WTC11 (cell line): ENCODE measurements at regions not wholly inside any gene's neighbourhood (a gene's known extent, or its start where the extent isn't known, plus 50 kb on each side); places are given as distances from the start of the nearest gene placed in this dataset.

Experiments
- ZNF138 ChIP-seq: sonication (generic); formaldehyde crosslinking; conservative IDR thresholded peaks from 2 replicates; pipeline ENCODE4 v1.8.1; 2022; ENCODE audit warnings: mild to moderate bottlenecking, moderate library complexity, missing genetic modification reagents
- TF ChIP-seq, protein P1 (sequence below): fragments of 200-600 bp; IDR thresholded peaks from 2 replicates; pipeline ENCODE4 v1.8.0; 2022; ENCODE audit warnings: antibody characterized with exemption

GRCh38 chr1:4212796-4213195 is 312.7 kb upstream of the C1orf174 start:
- TF ChIP-seq, protein P1, sequence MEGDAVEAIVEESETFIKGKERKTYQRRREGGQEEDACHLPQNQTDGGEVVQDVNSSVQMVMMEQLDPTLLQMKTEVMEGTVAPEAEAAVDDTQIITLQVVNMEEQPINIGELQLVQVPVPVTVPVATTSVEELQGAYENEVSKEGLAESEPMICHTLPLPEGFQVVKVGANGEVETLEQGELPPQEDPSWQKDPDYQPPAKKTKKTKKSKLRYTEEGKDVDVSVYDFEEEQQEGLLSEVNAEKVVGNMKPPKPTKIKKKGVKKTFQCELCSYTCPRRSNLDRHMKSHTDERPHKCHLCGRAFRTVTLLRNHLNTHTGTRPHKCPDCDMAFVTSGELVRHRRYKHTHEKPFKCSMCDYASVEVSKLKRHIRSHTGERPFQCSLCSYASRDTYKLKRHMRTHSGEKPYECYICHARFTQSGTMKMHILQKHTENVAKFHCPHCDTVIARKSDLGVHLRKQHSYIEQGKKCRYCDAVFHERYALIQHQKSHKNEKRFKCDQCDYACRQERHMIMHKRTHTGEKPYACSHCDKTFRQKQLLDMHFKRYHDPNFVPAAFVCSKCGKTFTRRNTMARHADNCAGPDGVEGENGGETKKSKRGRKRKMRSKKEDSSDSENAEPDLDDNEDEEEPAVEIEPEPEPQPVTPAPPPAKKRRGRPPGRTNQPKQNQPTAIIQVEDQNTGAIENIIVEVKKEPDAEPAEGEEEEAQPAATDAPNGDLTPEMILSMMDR, result no peak
- TF ChIP-seq ZNF138 (CRISPR knock-in tag), result no peak
